GM19025 (cell line): ENCODE measurements at regions not wholly inside any gene's neighbourhood (a gene's known extent, or its start where the extent isn't known, plus 50 kb on each side); places are given as distances from the start of the nearest gene placed in this dataset.
"Not testable (repeated sequence)": the region's sequence is repeated elsewhere in the genome, so short reads cannot be mapped to it uniquely, and the experiment has no call there.

Experiments used
- ATAC-seq: cut with Tn5 transposase; IDR thresholded peaks from one replicate; pipeline ENCODE4 v1.9.1; 2021; ENCODE audit warnings: mild to moderate bottlenecking, low read depth, moderate library complexity; ENCODE audit not compliant: unreplicated experiment

GRCh38 chrY:19644889-19645638 is 99.5 kb downstream of the KDM5D start:
- ATAC-seq: no peak

- ATAC-seq: peak; percentile 53
Measured at GRCh38 chrY:19637651-19638347, 106.7 kb downstream of the KDM5D start.

DNA sequence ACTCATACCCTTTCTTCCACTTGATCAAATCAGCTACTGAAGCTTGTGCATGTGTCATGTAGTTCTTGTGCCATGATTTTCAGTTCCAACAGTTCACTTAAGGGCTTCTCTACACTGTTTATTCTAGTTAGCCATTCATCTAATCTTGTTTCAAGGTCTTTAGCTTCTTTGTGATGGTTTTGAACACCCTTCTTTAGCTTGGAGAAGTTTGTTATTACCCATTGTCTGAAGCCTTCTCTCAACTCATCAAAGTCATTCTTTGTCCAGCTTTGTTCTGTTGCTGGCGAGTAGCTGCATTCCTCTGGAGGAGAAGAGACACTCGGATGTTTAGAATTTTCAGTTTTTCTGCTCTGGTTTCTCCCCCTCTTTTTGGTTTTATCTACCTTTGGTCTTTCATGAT is 115.6 kb downstream of the KDM5D start:
- ATAC-seq: no peak

GRCh38 chrY:19622392-19622791 is 122.1 kb downstream of the KDM5D start:
- ATAC-seq: no peak

- ATAC-seq: no peak
Measured at GRCh38 chrY:19621756-19622155, 122.8 kb downstream of the KDM5D start.

- no peak for ATAC-seq
Measured at GRCh38 chrY:19601113-19601512, 143.4 kb downstream of the KDM5D start.

GRCh38 chrY:19600711-19601110 is 143.8 kb downstream of the KDM5D start:
- ATAC-seq: no peak

DNA sequence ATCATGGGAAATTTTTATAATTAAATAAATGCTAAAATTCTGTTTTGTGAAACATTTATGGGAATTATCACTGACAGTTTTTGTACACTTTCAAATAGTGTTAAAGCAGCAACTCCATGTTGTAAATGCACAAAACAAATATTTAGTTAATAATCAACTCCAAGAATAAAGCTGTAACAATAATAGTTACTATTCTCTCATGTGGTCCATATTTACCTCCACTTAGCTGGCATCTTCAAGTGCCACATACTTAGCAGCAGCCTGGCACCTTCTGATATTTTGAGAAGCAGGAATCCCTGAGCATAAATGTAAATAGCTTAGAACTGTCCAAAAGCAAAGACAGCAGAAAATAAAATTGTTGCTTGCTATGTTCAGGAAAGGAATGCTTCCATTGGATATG is 154.3 kb downstream of the KDM5D start:
- ATAC-seq: no peak

DNA sequence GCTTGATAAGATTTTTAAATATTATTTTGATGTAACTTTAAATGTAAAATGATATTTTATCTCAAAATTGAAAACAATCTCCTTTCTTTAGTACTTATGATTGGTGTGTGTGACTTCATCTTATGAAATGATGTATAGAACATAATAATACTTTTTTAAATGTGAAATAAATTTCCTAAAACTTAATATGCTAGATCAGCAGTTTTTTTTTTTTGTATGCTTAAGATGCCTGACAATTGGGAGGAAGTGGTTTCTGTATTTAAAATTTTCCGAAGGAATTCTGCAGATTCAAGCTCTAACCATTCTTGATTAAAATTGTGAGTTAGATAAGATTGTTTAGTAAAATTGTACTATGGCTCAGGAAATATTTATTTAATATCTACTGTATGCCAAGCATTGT is 154.9 kb downstream of the KDM5D start:
- no peak for ATAC-seq

DNA sequence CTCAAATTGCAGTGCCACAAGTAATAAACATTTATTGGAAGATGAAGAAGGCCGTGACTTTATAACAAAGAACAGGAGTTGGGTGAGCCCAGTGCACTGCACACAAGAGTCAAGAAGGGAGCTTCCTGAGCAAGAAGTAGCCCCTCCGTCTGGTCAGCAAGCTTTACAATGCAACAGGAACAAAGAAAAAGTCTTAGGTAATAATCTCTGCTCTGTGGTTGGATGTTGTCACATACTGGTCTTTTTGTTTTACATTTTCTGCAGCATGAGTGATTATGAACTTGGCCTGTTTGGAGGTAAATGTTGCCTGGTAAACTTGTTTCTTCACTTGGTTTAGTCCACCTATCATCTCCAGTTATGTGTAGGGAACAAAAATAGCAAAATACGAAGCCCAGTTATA is 157.2 kb downstream of the KDM5D start:
- ATAC-seq: no peak

DNA sequence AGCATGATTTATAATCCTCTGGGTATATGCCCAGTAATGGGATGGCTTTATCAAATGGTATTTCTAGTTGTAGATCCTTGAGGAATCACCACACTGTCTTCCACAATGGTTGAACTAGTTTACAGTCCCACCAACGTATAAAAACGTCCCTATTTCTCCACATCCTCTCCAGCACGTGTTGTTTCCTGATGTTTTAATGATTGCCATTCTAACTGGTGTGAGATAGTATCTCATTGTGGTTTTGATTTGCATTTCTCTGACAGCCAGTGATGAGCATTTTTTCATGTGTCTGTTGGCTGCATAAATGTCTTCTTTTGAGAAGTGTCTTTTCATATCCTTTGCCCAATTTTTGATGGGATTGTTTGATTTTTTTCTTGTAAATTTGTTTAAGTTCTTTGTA is 163.5 kb downstream of the KDM5D start:
- ATAC-seq: not testable (repeated sequence)

DNA sequence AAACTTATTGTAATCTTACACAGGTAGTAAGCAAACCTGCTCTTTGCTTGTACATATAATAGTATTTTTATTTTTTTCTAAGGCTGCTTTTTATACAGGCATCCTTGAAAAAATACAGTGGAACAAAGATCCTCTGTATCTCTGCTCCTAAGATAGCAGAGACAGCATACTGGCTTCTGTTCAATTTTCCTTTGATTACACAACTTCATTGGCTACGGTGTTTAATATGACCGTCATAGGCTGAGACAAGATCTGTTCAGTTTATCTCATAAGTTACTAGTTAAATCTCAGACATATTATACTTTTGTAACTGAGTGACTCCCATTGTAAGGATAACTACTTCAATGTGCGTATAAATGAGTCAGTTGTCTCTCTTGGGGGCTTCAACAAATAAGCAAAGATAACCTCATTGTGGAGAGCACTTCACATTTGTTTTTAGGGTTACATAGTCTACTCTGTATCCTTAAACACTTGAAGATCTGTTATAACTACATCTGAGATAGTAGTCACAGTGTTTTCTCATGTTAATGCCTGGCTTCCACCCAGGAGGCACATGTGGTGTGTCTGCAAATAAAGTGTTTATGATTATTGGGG is 166.1 kb downstream of the KDM5D start:
- no peak for ATAC-seq

DNA sequence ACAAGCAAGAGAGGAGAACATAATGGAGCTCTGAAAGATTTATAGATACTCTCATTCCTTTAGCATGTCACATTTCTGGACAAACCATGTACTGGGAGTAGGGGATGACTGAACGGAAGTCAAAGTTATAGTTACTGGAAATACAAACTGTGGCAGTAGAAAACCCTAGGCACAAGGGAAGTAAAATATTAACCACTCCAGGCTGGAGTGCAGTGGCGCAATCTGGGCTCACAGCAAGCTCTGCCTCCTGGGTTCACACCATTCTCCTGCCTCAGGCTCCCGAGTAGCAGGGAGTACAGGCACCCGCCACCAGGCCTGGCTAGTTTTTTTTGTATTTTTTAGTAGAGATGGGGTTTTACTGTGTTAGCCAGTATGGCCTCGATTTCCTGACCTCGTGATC is 167.3 kb downstream of the KDM5D start:
- ATAC-seq: no peak

DNA sequence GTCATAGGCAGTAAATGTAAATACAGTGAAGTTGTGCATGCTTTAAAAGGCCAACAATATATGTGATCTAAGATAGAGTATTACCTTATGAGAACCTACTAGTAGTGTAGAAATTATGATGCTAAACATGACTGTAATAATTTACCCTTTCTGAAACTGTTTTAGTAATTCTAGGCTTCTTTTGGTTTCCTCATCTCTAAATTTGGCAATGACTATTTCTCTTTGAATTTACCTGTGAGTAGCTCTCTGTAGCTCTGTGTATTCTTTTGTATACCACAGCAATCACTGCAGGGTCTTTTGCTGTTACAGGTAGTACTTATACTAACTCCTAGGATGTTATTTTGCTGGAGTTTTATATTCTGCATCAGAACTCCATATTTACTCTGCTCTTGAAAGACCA is 169.6 kb downstream of the KDM5D start:
- ATAC-seq: no peak

DNA sequence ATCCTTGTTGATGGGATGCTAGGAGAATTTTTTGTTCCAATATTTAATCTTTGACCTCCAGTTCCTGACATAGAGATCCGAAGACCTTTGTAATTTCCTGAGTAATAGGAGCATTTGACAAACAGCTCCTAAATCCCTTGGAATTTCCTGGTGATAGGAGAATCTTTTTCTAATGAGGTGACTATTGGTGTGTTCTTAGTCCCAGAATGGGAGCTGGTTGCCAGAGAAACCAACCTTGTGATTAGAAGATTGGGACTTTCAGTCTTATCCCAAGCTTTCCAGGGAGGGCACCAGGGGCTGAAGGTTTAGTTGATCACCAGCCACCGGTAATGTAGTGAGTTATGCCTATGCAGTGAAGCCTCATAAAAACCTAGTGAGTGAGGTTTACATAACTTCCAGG is 170.9 kb downstream of the KDM5D start:
- ATAC-seq: no peak

- peak; percentile 37 for ATAC-seq
Measured at GRCh38 chrY:19570999-19571398, 173.5 kb downstream of the KDM5D start.

GRCh38 chrY:19567943-19568342 is 176.6 kb downstream of the KDM5D start:
- peak; percentile 4 for ATAC-seq

GRCh38 chrY:19567051-19567921 is 177.2 kb downstream of the KDM5D start:
- peak; percentile 62 for ATAC-seq

DNA sequence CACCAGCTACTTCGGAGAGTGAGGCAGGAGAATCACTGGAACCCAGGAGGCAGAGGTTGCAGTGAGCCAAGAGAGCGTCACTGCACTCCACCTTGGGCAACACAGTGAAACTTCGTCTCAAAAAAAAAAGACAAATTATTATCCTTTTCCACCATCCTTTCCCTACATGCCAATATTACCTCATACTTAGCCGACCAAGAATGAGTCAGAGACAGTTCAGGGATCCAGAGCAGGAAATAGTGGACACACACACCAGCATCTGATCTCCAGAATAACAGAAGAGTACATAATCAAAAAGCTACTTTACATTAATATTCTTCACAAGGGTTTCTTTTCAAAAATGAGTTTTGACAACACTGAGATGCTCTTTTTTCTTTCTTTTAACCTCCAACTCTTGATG is 185.4 kb downstream of the KDM5D start:
- no peak for ATAC-seq

DNA sequence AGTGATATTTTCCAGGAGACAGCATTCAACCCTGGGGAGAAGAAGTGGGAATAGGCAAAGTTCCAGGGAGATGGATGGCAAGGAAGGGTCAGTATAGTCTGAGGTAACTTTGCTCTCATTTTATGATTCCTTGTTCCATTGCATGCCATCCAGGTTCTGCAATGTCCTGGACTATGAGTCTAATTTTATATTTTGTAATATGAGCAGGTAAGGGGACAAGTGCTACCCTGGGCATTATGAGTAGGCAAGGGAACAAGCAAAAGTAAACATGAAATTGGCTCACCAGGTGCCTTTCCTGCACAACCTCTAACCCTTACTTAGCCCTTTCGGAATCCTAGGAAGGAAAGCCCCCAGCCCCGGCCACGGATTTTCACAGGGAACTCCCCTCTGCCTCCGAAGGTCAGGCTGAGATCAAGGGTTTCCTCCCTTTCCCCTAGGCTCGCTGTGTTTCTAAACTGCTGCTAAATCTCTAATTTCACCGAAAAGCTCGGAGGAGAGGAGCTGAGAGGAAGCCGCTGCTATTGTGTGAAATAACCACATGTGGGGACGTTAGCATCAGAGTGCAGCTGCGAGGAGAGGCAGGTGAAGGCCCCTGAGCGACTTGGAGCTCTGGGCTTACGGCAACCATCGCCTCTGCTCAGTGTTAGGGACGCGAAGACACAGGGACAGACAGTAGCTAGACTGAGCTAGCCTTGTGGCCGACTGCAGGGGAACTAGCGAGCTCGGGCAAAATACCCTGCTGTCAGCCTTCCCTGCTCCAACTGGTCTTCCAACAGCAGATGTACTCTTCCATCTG is 194.7 kb downstream of the KDM5D start:
- ATAC-seq: no peak
